ENCODE measurements at regions not wholly inside any gene's neighbourhood (a gene's known extent, or its start where the extent isn't known, plus 50 kb on each side); places are given as distances from the start of the nearest gene placed in this dataset.

DNA sequence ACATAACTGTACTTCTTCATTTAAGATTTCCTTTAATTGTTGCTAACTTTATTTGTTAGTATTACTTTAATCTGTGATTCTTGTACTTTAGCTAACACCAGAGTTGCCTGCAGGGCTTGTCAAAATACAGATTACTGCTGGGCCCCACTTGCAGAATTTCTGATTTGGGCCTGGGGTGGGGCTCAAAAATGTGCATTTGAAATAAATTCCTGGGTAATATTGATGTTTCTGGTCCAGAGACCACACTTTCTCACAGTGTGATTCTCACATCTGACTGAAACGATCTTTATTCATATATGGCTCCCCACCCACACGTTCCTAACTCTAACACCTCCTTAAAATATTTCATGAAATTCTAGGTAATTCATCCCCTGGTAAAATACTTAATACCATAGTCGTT, 452.6 kb upstream of the ACVR2A start:
- H3K27me3 ChIP-seq (ENCODE audit: insufficient read depth, low read length), result no peaks in the 10 kb centered on the region
- CTCF ChIA-PET, result no interaction called here
- H3K9me3 ChIP-seq (ENCODE audit: control insufficient read depth in 1 of 2, insufficient read depth in 1 of 2, low read depth in 1 of 2, low read length in 2 of 2), result no peaks in the 10 kb centered on the region
- H3K4me3 ChIP-seq (replicated peaks in 1 of 2; ENCODE audit: low read depth in 1 of 2, low read length in 2 of 2), result no peak overlapping the region
- no peaks in the 10 kb centered on the region for H3K9me2 ChIP-seq (ENCODE audit: insufficient read depth)
- BruUV-seq (replicated peaks), result no TSS peak
- no peak overlapping the region for H3K9ac ChIP-seq (ENCODE audit: low read length)
- H3K79me2 ChIP-seq (ENCODE audit: insufficient read depth, low read length), result no peaks in the 10 kb centered on the region
- DNase-seq (ENCODE audit: low read depth, low spot score) (no peak), ATAC-seq (no peak)
- no peaks in the 10 kb centered on the region for H4K20me1 ChIP-seq (ENCODE audit: insufficient read depth)
- no peak overlapping the region for H3K4me2 ChIP-seq (ENCODE audit: low read length)
- TF ChIP-seq, protein P1, sequence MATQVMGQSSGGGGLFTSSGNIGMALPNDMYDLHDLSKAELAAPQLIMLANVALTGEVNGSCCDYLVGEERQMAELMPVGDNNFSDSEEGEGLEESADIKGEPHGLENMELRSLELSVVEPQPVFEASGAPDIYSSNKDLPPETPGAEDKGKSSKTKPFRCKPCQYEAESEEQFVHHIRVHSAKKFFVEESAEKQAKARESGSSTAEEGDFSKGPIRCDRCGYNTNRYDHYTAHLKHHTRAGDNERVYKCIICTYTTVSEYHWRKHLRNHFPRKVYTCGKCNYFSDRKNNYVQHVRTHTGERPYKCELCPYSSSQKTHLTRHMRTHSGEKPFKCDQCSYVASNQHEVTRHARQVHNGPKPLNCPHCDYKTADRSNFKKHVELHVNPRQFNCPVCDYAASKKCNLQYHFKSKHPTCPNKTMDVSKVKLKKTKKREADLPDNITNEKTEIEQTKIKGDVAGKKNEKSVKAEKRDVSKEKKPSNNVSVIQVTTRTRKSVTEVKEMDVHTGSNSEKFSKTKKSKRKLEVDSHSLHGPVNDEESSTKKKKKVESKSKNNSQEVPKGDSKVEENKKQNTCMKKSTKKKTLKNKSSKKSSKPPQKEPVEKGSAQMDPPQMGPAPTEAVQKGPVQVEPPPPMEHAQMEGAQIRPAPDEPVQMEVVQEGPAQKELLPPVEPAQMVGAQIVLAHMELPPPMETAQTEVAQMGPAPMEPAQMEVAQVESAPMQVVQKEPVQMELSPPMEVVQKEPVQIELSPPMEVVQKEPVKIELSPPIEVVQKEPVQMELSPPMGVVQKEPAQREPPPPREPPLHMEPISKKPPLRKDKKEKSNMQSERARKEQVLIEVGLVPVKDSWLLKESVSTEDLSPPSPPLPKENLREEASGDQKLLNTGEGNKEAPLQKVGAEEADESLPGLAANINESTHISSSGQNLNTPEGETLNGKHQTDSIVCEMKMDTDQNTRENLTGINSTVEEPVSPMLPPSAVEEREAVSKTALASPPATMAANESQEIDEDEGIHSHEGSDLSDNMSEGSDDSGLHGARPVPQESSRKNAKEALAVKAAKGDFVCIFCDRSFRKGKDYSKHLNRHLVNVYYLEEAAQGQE (IDR thresholded peaks at IDR 0.05; ENCODE audit: low read depth), result no peak
- TF ChIP-seq, protein P2, sequence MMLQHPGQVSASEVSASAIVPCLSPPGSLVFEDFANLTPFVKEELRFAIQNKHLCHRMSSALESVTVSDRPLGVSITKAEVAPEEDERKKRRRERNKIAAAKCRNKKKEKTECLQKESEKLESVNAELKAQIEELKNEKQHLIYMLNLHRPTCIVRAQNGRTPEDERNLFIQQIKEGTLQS (IDR thresholded peaks at IDR 0.05), result no peak
- TF ChIP-seq SP1 (IDR thresholded peaks at IDR 0.05; ENCODE audit: low read depth), result no peak
- no peak overlapping the region for H2AFZ ChIP-seq (ENCODE audit: low read depth, low read length, poor library complexity, severe bottlenecking)
- H3K36me3 ChIP-seq (ENCODE audit: control insufficient read depth in 1 of 2, insufficient read depth in 2 of 2, low read length in 2 of 2), result no peaks in the 10 kb centered on the region
- POLR2A ChIA-PET, result no interaction called here
- RAD21 ChIA-PET (ENCODE audit: low non-redundant PET in 1 of 2, low total read pairs in 2 of 2, uncharacterized antibody in 2 of 2, unreplicated experiment in 2 of 2), result no interaction called here
- H3K4me1 ChIP-seq (ENCODE audit: control insufficient read depth in 1 of 2, insufficient read depth in 2 of 2, low read length in 2 of 2), result no peaks in the 10 kb centered on the region
- no peak overlapping the region for H3K27ac ChIP-seq (ENCODE audit: low read depth, low read length)
- intact Hi-C loops (cut with micrococcal nuclease), result no loop called here

DNA sequence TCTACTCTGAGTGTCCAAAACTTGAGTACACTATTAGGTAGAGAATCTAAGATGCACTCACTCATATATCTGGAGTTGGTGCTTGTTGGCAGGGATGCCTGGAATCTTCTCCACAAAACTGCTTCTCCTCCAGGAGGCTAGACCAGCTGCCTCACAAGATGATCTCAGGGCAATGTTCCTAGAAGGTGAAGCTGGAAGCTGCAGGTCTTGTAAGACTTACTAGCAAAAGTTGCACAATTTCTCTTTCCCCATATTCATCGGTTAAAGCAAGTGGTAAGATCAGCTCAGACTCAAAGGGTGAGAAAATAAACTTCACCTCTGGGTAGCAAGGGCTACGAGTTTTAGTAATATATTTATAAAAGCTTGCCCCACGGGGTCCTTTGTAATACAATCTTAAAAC, 454.4 kb upstream of the ACVR2A start:
- H3K9ac ChIP-seq (ENCODE audit: low read length), result no peak overlapping the region
- no peaks in the 10 kb centered on the region for H3K79me2 ChIP-seq (ENCODE audit: insufficient read depth, low read length)
- no peak overlapping the region for H3K4me2 ChIP-seq (ENCODE audit: low read length)
- DNase-seq (ENCODE audit: low read depth, low spot score) (no peak), ATAC-seq (no peak)
- ChIA-PET CTCF (no interaction called here), POLR2A (no interaction called here), RAD21 (ENCODE audit: low non-redundant PET in 1 of 2, low total read pairs in 2 of 2, uncharacterized antibody in 2 of 2, unreplicated experiment in 2 of 2) (no interaction called here)
- H3K9me3 ChIP-seq (ENCODE audit: control insufficient read depth in 1 of 2, insufficient read depth in 1 of 2, low read depth in 1 of 2, low read length in 2 of 2), result no peaks in the 10 kb centered on the region
- no peaks in the 10 kb centered on the region for H3K27me3 ChIP-seq (ENCODE audit: insufficient read depth, low read length)
- no peaks in the 10 kb centered on the region for H3K4me1 ChIP-seq (ENCODE audit: control insufficient read depth in 1 of 2, insufficient read depth in 2 of 2, low read length in 2 of 2)
- H3K4me3 ChIP-seq (replicated peaks in 1 of 2; ENCODE audit: low read depth in 1 of 2, low read length in 2 of 2), result no peak overlapping the region
- no peak overlapping the region for H3K27ac ChIP-seq (ENCODE audit: low read depth, low read length)
- no peaks in the 10 kb centered on the region for H3K36me3 ChIP-seq (ENCODE audit: control insufficient read depth in 1 of 2, insufficient read depth in 2 of 2, low read length in 2 of 2)
- no peak for TF ChIP-seq ZNF274 (IDR thresholded peaks at IDR 0.05; ENCODE audit: low read depth, low read length)
- TF ChIP-seq, protein P2 (IDR thresholded peaks at IDR 0.05), result no peak
- no peak for TF ChIP-seq RAD21 (IDR thresholded peaks at IDR 0.05; ENCODE audit: low read depth)
- TF ChIP-seq CBX3 (IDR thresholded peaks at IDR 0.05; ENCODE audit: low read depth), result no peak
- TF ChIP-seq EZH2 (IDR thresholded peaks at IDR 0.05), result no peak
- no peak for TF ChIP-seq FOSL1 (IDR thresholded peaks at IDR 0.05; ENCODE audit: low read depth)
- TF ChIP-seq, protein P3, sequence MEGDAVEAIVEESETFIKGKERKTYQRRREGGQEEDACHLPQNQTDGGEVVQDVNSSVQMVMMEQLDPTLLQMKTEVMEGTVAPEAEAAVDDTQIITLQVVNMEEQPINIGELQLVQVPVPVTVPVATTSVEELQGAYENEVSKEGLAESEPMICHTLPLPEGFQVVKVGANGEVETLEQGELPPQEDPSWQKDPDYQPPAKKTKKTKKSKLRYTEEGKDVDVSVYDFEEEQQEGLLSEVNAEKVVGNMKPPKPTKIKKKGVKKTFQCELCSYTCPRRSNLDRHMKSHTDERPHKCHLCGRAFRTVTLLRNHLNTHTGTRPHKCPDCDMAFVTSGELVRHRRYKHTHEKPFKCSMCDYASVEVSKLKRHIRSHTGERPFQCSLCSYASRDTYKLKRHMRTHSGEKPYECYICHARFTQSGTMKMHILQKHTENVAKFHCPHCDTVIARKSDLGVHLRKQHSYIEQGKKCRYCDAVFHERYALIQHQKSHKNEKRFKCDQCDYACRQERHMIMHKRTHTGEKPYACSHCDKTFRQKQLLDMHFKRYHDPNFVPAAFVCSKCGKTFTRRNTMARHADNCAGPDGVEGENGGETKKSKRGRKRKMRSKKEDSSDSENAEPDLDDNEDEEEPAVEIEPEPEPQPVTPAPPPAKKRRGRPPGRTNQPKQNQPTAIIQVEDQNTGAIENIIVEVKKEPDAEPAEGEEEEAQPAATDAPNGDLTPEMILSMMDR (IDR thresholded peaks at IDR 0.05 in 2 of 3, conservative IDR thresholded peaks at IDR 0.05 in 1 of 3; ENCODE audit: borderline replicate concordance in 1 of 3, insufficient read depth in 1 of 3, low read depth in 2 of 3, low read length in 2 of 3), result no peak
- no peak for TF ChIP-seq POLR2A (IDR thresholded peaks at IDR 0.05; ENCODE audit: borderline replicate concordance, extremely low read depth, insufficient read depth, insufficient read length)
- TF ChIP-seq ZFX (IDR thresholded peaks at IDR 0.05), result no peak
- TF ChIP-seq, protein P4, sequence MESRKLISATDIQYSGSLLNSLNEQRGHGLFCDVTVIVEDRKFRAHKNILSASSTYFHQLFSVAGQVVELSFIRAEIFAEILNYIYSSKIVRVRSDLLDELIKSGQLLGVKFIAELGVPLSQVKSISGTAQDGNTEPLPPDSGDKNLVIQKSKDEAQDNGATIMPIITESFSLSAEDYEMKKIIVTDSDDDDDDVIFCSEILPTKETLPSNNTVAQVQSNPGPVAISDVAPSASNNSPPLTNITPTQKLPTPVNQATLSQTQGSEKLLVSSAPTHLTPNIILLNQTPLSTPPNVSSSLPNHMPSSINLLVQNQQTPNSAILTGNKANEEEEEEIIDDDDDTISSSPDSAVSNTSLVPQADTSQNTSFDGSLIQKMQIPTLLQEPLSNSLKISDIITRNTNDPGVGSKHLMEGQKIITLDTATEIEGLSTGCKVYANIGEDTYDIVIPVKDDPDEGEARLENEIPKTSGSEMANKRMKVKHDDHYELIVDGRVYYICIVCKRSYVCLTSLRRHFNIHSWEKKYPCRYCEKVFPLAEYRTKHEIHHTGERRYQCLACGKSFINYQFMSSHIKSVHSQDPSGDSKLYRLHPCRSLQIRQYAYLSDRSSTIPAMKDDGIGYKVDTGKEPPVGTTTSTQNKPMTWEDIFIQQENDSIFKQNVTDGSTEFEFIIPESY (IDR thresholded peaks at IDR 0.05; ENCODE audit: extremely low read depth, insufficient replicate concordance, low read length), result no peak
- intact Hi-C loops (cut with micrococcal nuclease), result no loop called here
- BruUV-seq (replicated peaks), result no TSS peak
- no peaks in the 10 kb centered on the region for H3K9me2 ChIP-seq (ENCODE audit: insufficient read depth)
- no peak overlapping the region for H2AFZ ChIP-seq (ENCODE audit: low read depth, low read length, poor library complexity, severe bottlenecking)
- H4K20me1 ChIP-seq (ENCODE audit: insufficient read depth), result no peaks in the 10 kb centered on the region
